GM12878 (cell line): ENCODE measurements at regions not wholly inside any gene's neighbourhood (a gene's known extent, or its start where the extent isn't known, plus 50 kb on each side); places are given as distances from the start of the nearest gene placed in this dataset.

Experiments
- ATAC-seq: fragments of 200-7000 bp; cut with Tn5 transposase; 3 replicates; pipeline ENCODE4 v1.9.1; 2020; ENCODE audit warnings: mild to moderate bottlenecking, moderate library complexity
- BruUV-seq: library from RNA; stranded (reverse); fragments of 400-500 nt; replicated peaks from 2 replicates; lab custom pipeline; 2021; lab: Mats Ljungman, UMichigan
- CTCF ChIA-PET: fragments of 300-600 bp; sonication (Branson Sonifier 250); formaldehyde crosslinking; extraction: SDS; loops from one replicate; lab custom pipeline; 2021; ENCODE audit warnings: inconsistent platforms; lab: Yijun Ruan, JAX
- POLR2A ChIA-PET: fragments of 350-600 bp; formaldehyde crosslinking; extraction: SDS; loops from one replicate; lab custom pipeline; 2021; ENCODE audit warnings: inconsistent platforms; lab: Charles Lee
- RAD21 ChIA-PET: fragments of 300-600 bp; sonication (Branson Sonifier 250); formaldehyde crosslinking; loops from one replicate; lab custom pipeline; 2023; ENCODE audit warnings: antibody characterized with exemption; ENCODE audit not compliant: unreplicated experiment; lab: Charles Lee
- SMC1A ChIA-PET: fragments of 300-600 bp; sonication (Branson Sonifier 250); formaldehyde crosslinking; loops from one replicate; lab custom pipeline; 2023; ENCODE audit not compliant: unreplicated experiment, uncharacterized antibody; lab: Charles Lee
- DNase-seq: peaks from one replicate; pipeline ENCODE4 v3.0.0-alpha.2; 2011; ENCODE audit warnings: low read depth, low spot score
- FAIRE-seq: peaks from 3 replicates; lab custom pipeline; 2011; peaks lifted over from hg19 to GRCh38; lab: Jason Lieb, UNC
- H2AFZ ChIP-seq: 2 replicates; pipeline ENCODE4 v1.6.0; 2011; ENCODE audit warnings: low read depth, low read length, control low read depth; ENCODE audit not compliant: control insufficient read depth
- H3K27ac ChIP-seq: 2 replicates; pipeline ENCODE4 v1.5.1; 2011; ENCODE audit warnings: control low read depth; ENCODE audit not compliant: control insufficient read depth, insufficient read depth
- H3K27me3 ChIP-seq, 2 experiments: replicated peaks in 1 of 2; 2 replicates each; pipeline versions ENCODE4 v1.6.0 to v1.6.1; 2011; ENCODE audit warnings: low read length in 1 of 2; ENCODE audit not compliant: control insufficient read depth in 2 of 2, insufficient read depth in 2 of 2
- H3K36me3 ChIP-seq, 2 experiments: 2 replicates each; pipeline ENCODE4 v1.5.1; 2011; ENCODE audit warnings: low read length in 1 of 2; ENCODE audit not compliant: control insufficient read depth in 2 of 2, insufficient read depth in 2 of 2
- H3K4me1 ChIP-seq: 2 replicates; pipeline ENCODE4 v1.6.1; 2011; ENCODE audit warnings: mild to moderate bottlenecking, low read length, moderate library complexity, mixed read lengths; ENCODE audit not compliant: control insufficient read depth, insufficient read depth
- H3K4me2 ChIP-seq: 2 replicates; pipeline ENCODE4 v1.6.0; 2011; ENCODE audit warnings: control low read depth; ENCODE audit not compliant: control insufficient read depth, insufficient read depth
- H3K4me3 ChIP-seq: fragments of 200-600 bp; sonication (generic); 2 replicates; pipeline ENCODE4 v1.5.1; 2016
- H3K79me2 ChIP-seq: 2 replicates; pipeline ENCODE4 v1.6.0; 2011; ENCODE audit warnings: low read length; ENCODE audit not compliant: control insufficient read depth, insufficient read depth
- H3K9ac ChIP-seq: 2 replicates; pipeline ENCODE4 v1.8.0; 2011; ENCODE audit warnings: low read length, control low read depth, mixed read lengths; ENCODE audit not compliant: control insufficient read depth, insufficient read depth
- H3K9me3 ChIP-seq: replicated peaks from 3 replicates; pipeline ENCODE4 v1.5.1; 2011; ENCODE audit warnings: mild to moderate bottlenecking, low read length; ENCODE audit not compliant: control insufficient read depth, insufficient read depth
- H4K20me1 ChIP-seq: 2 replicates; pipeline ENCODE4 v1.6.0; 2011; ENCODE audit not compliant: control insufficient read depth, insufficient read depth
- ATF2 ChIP-seq: IDR thresholded peaks from 2 replicates; pipeline ENCODE4 v1.6.1; 2012; ENCODE audit warnings: low read length, inconsistent platforms
- BACH1 ChIP-seq: fragments of 450-650 bp; IDR thresholded peaks from 2 replicates; pipeline ENCODE4 v1.6.1; 2017; ENCODE audit warnings: mild to moderate bottlenecking, borderline replicate concordance
- CREB1 ChIP-seq: IDR thresholded peaks from 2 replicates; pipeline ENCODE4 v1.6.1; 2012; ENCODE audit warnings: low read depth, mild to moderate bottlenecking, inconsistent platforms
- FOS ChIP-seq: IDR thresholded peaks from 3 replicates; pipeline ENCODE4 v1.6.1; 2011; ENCODE audit warnings: borderline replicate concordance; ENCODE audit not compliant: insufficient read length; ENCODE audit errors: extremely low read depth
- HDAC2 ChIP-seq: fragments of 200-600 bp; sonication (generic); IDR thresholded peaks from 2 replicates; pipeline ENCODE4 v1.6.1; 2017
- NFIC ChIP-seq: IDR thresholded peaks from 2 replicates; pipeline ENCODE4 v1.6.1; 2012; ENCODE audit warnings: low read depth, mild to moderate bottlenecking, inconsistent platforms, low read length, moderate library complexity
- NR2F1 ChIP-seq: fragments of 450-650 bp; conservative IDR thresholded peaks from 2 replicates; pipeline ENCODE4 v1.6.1; 2017; ENCODE audit warnings: mild to moderate bottlenecking
- POLR2A ChIP-seq: IDR thresholded peaks from 2 replicates; pipeline ENCODE4 v1.6.1; 2011; ENCODE audit warnings: low read depth, mild to moderate bottlenecking, low read length
- SIN3A ChIP-seq: IDR thresholded peaks from 2 replicates; pipeline ENCODE4 v1.6.1; 2012; ENCODE audit warnings: low read depth, low read length, improper control_type of control experiment
- SP1 ChIP-seq: IDR thresholded peaks from one replicate; pipeline ENCODE4 v1.6.1; 2011; ENCODE audit warnings: low read depth, low read length
- SREBF1 ChIP-seq: IDR thresholded peaks from 2 replicates; pipeline ENCODE4 v1.6.1; 2012; ENCODE audit warnings: mild to moderate bottlenecking, low read length
- YY1 ChIP-seq: IDR thresholded peaks from 2 replicates; pipeline ENCODE4 v1.6.1; 2011; ENCODE audit warnings: low read depth, mild to moderate bottlenecking, low read length
- ZNF592 ChIP-seq: fragments of 450-650 bp; IDR thresholded peaks from 2 replicates; pipeline ENCODE4 v1.6.1; 2017; ENCODE audit warnings: mild to moderate bottlenecking, moderate library complexity
- WGBS: methylation state at CpG from one replicate; pipeline ENCODE4 v1.1.6; 2016; ENCODE audit warnings: low lambda C conversion rate; ENCODE audit not compliant: insufficient replicate concordance, insufficient coverage; ENCODE audit errors: missing lambda C conversion rate; 5-methylcytosine and 5-hydroxymethylcytosine counted together
- in situ Hi-C: fragments of 300-500 bp; cut with MboI; formaldehyde crosslinking; loops from 9 replicates; pipeline ENCODE4 v1.14.3; 2018; ENCODE audit warnings: mixed read lengths
- intact Hi-C: fragments of 100-400 bp; cut with micrococcal nuclease; formaldehyde crosslinking; loops from one replicate; pipeline ENCODE4 v1.14.2; 2022; ENCODE audit not compliant: unreplicated experiment

- H3K79me2 ChIP-seq = no peaks in the 10 kb centered on the region
- intact Hi-C loops (no loop called here), in situ Hi-C loops (no loop called here)
- ChIA-PET SMC1A (interaction anchor here (0.6 to 1.1 kb wide), 2 partner anchors 179 to 489 kb away, joined by 3 read pairs; no protein-coding TSS in a partner anchor), POLR2A (no interaction called here), CTCF (interaction anchor here (0.7 kb wide), 1 partner anchor 286 kb away, joined by 3 read pairs; no protein-coding TSS in a partner anchor), RAD21 (no interaction called here)
- no TSS peak for BruUV-seq
- H4K20me1 ChIP-seq = no peaks in the 10 kb centered on the region
- H3K9me3 ChIP-seq = no peaks in the 10 kb centered on the region
- no peak for ATAC-seq
- no peaks in the 10 kb centered on the region for H3K36me3 ChIP-seq
- H3K4me2 ChIP-seq = no peak overlapping the region
- H3K4me3 ChIP-seq = no peak overlapping the region
- H3K4me1 ChIP-seq = no peaks in the 10 kb centered on the region
- no peak overlapping the region for H2AFZ ChIP-seq
- H3K27me3 ChIP-seq = peaks cover 0 to 3% of the 10 kb centered on the region in 2 experiments; a peak in 1 of 4 replicates
- no peak overlapping the region for H3K9ac ChIP-seq
- no peak overlapping the region for H3K27ac ChIP-seq
- DNase-seq = no peak
- 34% methylated on average over 3 of the region's 3 CpGs for WGBS
- TF ChIP-seq SP1 (no peak), POLR2A (no peak), SIN3A (no peak)
- FAIRE-seq = no peak
Observed at GRCh38 chr15:81752546-81752942, 293.3 kb downstream of the MEX3B start.

- Histone ChIP-seq H2AFZ (no peak overlapping the region), H3K4me2 (no peak overlapping the region), H3K4me3 (no peak overlapping the region), H3K9me3 (no peaks in the 10 kb centered on the region), H3K79me2 (no peaks in the 10 kb centered on the region), H3K27me3 (peaks cover 0 to 3% of the 10 kb centered on the region in 2 experiments; a peak in 1 of 4 replicates), H3K4me1 (no peaks in the 10 kb centered on the region), H4K20me1 (no peaks in the 10 kb centered on the region), H3K27ac (no peak overlapping the region), H3K36me3 (no peaks in the 10 kb centered on the region), H3K9ac (no peak overlapping the region)
- ATAC-seq (no peak), DNase-seq (no peak), FAIRE-seq (no peak)
- CTCF ChIA-PET = interaction anchor here (0.7 kb wide), 1 partner anchor 286 kb away, joined by 3 read pairs; no protein-coding TSS in a partner anchor
- in situ Hi-C loops (no loop called here), intact Hi-C loops (no loop called here)
- RAD21 ChIA-PET = no interaction called here
- WGBS = 52% methylated on average over 6 of the region's 6 CpGs
- SMC1A ChIA-PET = interaction anchor here (0.6 to 1.1 kb wide), 2 partner anchors 179 to 489 kb away, joined by 3 read pairs; no protein-coding TSS in a partner anchor
- POLR2A ChIA-PET = no interaction called here
- BruUV-seq = no TSS peak
- TF ChIP-seq NFIC = no peak
- no peak for TF ChIP-seq BACH1
- TF ChIP-seq YY1 = no peak
- TF ChIP-seq FOS = no peak
- TF ChIP-seq SREBF1 = no peak
- TF ChIP-seq HDAC2 = no peak
- no peak for TF ChIP-seq ATF2
- no peak for TF ChIP-seq CREB1
- TF ChIP-seq ZNF592 = no peak
- TF ChIP-seq SIN3A = no peak
- no peak for TF ChIP-seq NR2F1
Observed at GRCh38 chr15:81751816-81752545, 293.8 kb downstream of the MEX3B start.
